HG03064 (cell line): ENCODE measurements at regions not wholly inside any gene's neighbourhood (a gene's known extent, or its start where the extent isn't known, plus 50 kb on each side); places are given as distances from the start of the nearest gene placed in this dataset.
"Not testable (repeated sequence)": the region's sequence is repeated elsewhere in the genome, so short reads cannot be mapped to it uniquely, and the experiment has no call there.

Experiments
- ATAC-seq: cut with Tn5 transposase; IDR thresholded peaks from one replicate; pipeline ENCODE4 v1.9.1; 2021; ENCODE audit warnings: low read depth; ENCODE audit not compliant: unreplicated experiment

DNA sequence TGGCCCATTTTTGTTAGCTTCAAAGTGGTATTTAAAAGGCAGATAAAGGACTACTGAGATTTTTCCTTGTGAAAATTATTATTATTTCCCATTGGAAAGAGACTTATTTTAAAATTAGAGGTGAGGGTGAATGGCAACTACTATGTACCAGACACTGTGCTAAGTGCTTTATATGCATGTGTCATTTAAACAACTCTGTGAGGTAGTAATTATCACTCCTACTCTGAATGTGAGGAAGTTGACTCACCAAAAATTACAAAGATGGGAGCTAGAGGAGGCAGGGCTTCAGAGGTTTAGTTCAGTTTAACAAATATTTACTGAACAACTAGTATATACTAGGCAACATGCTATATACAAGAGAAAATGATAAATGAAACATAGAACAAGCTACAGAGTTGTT is 78.2 kb downstream of the MSL3 start:
- ATAC-seq: no peak

DNA sequence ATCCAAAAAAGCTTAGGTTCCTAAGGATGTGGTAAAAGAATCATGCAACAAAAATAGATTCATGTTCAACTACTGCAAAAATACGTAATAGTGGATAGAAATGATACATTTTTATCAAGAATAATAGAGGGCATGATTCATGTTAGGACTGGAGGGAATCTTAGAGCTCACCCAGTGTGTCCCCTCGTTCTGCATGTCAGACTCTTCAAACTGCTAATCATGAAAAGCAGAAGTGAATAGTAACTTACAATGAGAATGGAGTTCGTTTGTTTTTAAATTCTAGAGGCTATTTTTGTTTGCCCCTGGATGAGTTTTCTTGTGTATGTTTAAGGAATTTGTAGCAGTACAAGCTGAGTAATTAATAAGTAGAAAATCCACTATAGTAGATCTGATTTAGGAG is 79.4 kb downstream of the MSL3 start:
- ATAC-seq: no peak

DNA sequence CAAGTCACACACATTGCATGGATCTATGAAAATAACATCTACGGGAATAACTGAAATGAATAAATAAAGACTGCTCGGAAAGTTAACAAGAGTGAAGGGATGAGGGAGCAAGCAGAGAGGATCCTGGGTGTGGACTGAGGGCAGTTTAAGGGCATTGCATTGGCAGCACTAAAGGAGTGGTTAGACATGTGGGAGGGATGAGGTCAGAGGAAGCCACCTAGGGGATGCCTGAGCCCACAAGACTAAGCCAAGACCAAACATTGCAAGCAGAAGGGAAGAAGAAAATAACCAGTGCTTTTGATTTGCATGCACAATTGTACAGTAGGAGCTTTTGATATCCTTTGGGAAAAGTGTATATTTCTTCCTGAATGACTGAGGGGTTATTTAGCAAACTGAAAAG is 106.1 kb downstream of the MSL3 start:
- no peak for ATAC-seq

DNA sequence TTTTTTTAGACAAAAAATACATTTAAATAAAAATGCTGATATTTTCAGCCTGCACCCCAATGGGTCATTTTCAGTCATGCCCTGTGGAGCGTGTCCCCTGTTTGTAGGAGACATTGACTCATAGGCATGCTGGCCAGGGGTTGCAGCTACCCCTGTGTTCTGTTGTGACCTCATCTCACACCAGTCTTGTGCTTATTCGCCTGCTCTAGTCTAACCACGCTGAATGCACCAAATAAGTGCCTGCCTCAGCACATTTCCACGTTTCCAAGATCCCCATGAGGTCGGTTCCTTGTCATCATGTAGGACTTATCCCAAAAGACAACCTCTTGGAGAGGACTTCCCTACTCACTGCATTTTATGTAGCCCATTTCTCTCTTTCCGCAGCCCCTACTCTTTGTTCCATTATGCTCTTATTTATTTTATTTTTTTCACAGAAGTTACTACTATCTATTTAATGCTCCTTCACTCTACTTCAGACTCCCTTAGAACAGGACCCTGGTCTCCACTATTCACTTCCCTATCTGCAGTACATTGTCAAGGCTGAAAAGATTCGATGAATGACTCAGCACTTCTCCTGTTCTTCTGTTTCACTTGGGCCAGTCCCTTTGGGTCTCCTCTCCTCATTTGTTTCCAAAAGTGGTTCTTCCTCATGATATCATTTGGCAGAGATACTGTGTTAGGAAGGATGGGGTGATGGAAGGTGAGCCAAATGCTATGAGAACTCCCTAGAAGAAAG is 109.7 kb downstream of the MSL3 start:
- ATAC-seq: no peak

DNA sequence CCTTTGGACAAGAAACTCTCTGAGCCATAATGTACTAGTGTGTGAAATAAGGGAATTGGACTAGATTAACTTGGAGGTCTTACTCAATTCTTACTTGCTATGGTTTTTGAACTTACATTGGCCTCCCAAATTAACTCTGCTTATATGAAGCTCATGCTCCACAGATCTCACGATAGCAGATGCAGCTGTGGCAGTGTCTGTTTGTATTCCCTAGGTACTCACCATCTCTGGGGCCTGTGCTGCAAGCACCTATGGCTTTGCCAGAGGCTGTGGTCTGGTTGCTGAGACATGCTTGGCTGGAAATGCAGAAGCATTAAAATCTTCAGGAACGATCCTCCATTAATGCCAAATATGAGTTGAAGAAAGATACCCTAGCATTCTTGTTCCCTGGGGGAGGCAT is 112.8 kb downstream of the MSL3 start:
- no peak for ATAC-seq

DNA sequence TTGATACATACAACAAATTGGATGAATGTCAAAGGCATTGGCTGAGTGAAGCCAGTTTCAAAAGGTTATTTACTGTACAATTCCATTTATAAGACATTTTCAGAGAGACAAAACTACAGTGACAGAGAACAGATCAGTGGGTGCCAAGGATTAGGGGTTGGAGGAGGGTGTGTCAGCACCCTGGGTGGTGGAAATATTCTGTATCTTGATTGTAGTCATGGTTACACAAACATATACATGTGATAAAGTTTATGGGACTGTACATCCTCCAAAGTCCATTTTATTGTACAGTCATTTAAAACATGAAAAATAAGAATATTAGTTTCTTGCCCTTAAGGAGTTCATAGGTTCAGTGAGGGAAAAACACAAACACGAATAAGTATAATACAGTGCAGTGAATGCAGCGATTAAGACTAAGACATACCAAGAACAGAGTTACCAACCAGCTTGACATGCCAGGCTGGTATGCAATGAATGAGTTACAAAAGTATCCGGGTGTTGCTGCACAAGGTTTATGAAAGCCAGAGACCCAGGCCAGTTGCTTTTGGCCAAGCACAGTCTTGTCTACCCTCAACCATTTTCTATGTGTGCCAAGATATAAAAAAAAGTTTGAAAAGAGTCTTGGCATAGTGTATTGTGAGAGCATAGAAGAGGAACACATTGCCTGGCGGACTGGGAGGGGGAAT is 123.6 kb downstream of the MSL3 start:
- no peak for ATAC-seq

DNA sequence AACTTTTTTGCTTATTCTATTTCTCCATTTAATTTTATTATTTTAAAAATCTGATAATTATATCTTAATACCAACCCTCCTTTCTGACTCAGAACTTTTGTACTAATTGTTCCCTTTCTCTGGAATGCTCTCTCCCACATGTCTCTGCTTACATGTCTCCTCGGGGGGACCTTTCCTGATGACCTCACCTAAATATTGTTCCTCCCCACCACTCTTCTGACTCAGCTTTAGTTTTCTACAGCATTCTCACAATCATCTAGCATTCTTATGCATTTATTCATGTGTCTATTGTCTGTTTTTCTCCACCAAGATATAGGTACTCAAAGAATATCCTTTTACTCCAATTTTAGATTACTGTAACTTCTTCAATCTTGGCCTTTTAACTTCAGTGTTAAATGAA is 128.7 kb downstream of the MSL3 start:
- no peak for ATAC-seq

DNA sequence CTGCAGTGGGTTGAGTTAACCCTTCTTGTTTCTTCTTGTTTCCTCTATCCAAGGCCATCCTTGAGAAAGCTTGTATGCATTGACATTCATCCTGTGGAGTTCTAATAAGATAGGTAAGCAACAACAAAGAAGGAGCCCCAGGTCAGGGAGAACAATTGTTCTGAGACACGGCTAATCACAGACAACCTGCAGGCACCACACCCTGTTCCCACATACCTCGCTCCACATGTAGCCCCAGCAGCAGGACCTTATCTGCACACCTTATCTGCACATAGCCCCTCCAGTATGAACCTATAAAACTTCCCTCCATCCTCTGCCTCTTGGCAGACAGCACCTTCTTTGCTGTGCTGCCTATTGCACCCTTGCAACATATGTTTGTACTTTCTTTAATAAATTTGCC is 129.1 kb downstream of the MSL3 start:
- no peak for ATAC-seq

DNA sequence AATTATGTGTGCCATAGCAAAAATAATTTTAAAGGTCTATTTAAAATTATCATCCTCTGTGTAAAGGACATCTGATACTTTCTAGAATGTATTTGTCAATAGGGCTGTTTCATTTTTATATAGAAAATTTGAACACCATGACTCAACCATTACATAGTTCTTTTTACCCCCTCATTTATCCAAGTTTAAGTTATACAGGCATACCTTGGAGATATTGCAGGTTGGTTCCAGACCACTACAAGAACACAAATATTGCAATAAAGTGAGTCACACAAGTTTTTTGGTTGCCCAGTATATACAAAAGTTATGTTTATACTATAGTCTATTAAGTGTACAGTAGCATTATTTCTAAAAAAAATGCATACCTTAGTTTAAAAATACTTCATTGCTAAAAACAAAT is 130.4 kb downstream of the MSL3 start:
- no peak for ATAC-seq

DNA sequence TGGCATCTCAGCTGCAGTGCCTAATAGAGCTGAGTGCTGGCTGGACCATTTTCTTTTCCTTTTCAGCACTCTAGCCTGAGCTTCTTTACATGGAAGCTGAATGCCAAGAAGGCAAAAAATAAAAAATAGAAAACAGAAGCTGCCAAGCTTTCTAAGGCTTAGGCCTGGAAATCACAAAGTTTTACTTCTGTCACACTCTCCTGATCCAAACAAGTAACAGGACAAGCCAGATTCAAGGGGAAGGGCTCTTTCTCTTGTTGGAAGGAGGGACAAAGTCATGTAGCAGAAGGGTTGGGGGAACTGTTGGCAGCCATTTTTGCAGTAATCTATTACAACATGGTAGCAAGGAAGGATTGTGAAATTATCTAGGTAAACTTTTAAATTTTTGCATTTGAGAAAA is 131.8 kb downstream of the MSL3 start:
- no peak for ATAC-seq

DNA sequence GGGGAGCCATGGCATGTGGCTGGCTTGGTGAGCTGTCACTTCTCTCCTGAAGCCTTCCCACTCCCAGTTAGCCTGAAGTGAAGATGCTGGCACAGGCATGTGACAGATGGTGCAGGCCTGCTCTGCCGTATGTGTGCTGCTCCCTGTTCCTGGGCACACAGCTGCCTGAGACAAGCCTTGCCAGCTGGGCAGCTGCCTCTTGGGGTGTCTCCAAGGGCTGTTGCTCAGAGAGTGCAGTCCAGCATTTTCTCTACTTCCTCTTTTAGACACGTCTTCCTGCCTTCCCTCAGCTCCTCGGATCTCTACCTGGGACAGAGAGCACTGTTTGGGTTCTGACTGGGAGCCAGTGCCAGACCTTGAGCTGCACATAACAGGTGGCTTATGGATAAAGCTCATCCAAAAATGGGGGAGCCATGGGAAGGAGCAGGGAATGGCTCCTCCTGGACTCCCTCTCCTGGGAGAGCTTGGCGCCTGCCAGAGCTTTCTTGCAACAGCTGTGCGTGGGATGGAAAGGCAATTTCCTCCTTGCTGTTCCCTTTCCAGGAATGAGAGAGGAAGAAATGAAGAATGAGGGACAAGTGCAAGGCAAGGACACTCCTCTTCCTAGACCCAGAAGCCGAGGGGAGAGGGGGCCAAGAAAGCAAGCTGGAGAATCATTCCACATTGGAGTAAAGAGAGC is 132.9 kb downstream of the MSL3 start:
- ATAC-seq: no peak

DNA sequence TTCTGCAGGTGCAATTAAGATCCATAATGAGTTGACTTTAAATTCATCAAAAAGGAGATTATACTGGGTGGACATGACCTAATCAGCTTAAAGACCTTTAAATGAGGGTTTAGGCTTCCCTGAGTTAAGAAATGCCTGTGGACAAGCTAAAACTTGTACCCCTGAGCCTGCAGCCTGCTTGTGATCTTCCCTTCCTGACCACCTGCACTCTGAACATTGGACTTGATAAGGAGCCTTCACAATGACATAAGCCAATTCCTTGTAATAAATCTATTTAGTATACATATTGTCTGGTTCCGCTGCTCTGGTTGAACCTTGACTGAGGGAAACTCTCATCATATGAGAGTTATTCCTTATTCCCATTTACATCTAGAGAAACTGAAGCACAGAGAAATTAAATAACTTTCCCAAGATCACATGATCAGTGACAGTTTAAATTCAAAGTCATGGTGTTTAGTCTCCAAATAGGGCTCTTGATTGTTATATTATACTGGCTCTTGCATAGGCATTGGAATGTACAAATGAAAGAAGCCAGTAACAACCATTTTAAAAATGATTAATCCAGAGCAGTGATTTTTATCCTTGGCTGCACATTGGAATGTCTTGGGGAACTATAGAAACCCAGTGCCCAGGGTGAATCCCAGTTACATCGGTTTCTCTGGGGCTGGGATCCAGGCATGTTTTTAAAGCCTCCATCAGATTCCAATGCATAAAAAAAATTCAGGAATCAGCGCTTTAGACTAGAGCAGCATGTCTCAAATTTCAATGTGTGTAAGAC is 136.1 kb downstream of the MSL3 start:
- ATAC-seq: no peak

DNA sequence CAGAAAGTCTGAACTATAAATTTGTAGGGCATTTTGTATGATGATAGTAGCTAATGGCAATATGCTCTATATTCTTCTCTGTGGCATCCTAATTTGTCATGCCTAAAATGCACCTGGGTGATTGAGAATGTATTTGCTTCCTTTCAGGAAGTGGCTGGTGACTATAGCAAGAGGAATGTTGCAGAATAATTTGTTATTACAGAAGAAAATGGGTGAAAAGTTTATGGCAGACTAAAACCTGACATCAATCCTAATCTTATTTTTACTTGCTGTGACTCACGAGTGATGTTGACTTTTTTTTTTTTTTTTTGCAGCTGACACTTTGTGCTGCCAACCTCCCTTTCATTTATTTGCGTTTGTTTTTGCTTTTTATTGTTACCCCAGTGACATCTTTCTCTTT is 141.1 kb downstream of the MSL3 start:
- no peak for ATAC-seq

DNA sequence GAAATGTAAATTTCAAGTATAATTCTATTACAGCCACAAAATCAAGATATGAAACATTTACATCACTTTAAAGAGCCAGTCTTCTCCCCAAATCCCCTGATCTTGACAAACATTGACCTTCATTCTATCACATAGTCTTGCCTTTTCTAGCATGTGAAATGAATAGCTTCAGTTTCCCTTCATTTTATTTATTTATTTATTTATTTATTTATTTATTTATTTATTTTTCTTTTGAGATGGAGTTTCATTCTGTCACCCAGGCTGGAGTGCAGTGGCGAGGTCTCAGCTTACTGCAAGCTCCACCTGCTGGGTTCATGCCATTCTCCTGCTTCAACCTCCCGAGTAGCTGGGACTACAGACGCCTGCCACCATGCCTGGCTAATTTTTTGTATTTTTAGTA is 147.9 kb downstream of the MSL3 start:
- ATAC-seq: not testable (repeated sequence)

DNA sequence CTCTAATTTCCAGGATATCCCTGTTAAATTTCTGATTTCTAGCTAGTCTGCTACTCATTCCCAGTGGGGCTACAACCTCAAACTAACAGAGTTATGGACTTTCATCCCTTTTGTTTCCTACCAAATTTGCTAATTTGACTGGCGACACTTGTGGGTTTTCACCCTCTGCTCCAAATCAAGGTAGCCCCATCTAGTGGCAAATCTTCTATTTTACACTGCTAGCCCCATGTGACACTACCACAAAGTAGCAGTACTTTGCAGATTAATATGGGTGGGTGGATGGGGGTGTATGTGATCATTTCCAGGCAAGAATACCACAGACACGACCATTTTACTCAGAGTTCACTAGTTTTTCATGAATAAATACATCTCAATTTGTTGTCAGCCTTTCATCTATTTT is 150.3 kb downstream of the MSL3 start:
- peak; percentile 86 for ATAC-seq

DNA sequence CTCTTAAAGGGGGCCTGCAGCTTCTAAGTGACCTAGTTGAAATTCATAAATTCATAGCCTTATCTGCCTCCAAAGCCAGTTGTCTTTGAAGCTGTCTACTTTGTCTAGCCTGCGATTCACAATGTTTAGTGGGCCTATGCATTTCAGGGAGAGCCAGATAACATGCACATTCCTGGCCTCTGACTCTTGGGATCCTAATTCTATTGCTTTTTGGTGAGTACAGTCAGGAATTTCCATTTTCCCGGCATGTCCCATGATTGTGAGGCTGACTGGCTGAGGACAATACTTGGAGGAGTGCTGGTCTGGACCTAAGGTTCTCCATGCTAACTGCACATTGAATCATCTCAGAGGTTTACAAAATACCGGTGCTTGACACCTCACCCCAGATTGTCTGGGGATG is 155.0 kb downstream of the MSL3 start:
- no peak for ATAC-seq

DNA sequence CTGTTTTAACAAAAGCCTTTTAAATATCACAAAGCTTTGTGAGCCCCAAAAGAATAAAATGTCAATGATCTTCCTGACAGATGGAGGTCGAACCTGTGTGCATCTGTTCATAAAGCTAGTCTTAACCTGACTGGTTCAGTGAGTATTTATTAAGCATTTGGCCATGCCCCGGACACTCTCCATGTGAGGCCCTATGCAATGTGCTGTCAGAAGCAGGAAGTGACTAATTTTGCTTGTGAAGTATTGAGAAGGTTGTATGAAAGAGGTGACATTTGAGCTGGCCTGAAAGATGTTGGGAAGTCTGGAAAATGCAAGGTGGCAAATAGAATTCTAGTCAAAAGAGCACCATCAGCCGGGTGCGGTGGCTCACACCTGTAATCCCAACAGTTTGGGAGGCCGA is 171.4 kb downstream of the MSL3 start:
- no peak for ATAC-seq

DNA sequence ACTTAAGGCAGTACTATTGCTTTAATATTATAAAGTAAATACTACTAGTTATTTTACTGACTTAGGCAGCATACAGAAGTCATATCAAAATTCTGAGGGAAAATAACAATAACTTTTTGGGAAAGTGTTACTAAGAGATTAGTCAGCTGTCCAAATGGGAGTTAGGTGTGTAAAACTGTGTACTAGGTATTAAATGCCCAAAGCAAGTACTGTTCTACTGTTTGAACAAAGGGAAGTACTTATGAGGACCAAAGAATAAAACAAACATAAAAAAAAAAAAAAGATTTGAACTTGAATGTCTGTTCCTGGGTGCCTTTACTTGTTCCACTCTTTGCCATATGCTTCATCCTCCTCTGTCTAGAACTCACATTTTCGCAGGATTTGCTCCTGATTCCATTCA is 174.4 kb downstream of the MSL3 start:
- ATAC-seq: no peak

DNA sequence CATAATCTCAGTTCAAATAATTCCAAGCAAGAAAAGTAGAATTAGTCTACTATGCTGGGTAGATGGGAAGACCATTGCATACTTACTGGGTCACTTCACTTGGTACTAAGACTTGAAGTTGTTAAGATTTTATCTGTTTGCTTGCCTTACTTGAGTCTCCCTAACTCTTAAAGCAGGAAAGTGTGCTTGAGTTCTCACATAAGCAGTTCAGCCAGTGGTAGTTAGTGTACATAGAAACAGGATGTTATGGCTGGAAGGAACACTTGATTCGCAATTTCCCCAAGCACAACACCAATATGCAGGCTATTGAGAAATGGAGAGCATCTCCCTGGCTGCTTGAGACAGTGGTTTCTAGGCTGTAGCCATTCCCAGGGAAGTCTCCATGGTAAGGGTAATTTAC is 176.1 kb downstream of the MSL3 start:
- ATAC-seq: no peak

DNA sequence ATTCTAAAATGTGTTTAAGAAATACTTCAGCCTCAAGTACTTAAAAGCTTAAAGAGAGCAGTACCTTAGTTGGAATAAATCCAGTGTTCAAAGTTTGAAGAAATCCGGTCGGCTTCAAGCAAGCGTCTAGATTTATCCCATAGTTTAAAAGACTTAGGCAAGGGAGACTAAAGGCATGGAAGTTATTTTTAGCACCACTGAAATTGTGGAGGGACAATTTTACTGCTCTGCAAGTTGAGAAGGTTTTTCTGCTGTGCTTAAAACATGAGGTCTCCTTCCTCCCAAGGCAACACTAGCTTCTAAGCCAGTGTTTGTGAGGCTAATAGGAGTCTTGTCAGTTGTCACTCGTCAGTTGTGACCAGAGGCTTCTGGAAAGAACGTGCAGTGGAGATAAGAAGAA is 183.5 kb downstream of the MSL3 start:
- ATAC-seq: no peak

DNA sequence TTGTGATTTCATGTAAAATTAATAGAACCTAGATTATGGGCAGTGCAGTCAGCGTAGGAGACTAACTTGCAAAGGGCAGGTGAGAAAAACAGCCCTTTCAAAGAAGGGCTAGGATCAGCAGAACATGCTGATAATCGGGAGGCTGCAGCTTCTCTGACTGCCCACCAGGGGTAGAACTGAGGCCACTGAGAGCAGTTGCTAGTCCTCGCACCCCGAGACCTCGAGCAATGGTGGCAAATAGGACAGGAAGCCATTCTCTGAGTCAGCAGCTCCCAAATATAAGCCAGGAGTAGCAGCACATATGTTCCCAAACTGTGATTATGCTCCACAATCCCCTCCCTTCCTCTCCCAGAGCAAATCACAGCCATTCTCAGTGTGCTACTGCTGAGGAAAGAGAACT is 186.5 kb downstream of the MSL3 start:
- ATAC-seq: no peak
